ENCODE measurements at regions not wholly inside any gene's neighbourhood (a gene's known extent, or its start where the extent isn't known, plus 50 kb on each side); places are given as distances from the start of the nearest gene placed in this dataset.

GRCh38 chr1:4375812-4376211, 278.6 kb upstream of the AJAP1 start:
- Histone ChIP-seq H3K36me3 (no peaks in the 10 kb centered on the region), H3K9me3 (no peaks in the 10 kb centered on the region), H3K4me3 (no peak overlapping the region), H3K27ac (no peak overlapping the region), H3K4me1 (no peaks in the 10 kb centered on the region), H3K27me3 (no peaks in the 10 kb centered on the region)
- TF ChIP-seq, protein P1, sequence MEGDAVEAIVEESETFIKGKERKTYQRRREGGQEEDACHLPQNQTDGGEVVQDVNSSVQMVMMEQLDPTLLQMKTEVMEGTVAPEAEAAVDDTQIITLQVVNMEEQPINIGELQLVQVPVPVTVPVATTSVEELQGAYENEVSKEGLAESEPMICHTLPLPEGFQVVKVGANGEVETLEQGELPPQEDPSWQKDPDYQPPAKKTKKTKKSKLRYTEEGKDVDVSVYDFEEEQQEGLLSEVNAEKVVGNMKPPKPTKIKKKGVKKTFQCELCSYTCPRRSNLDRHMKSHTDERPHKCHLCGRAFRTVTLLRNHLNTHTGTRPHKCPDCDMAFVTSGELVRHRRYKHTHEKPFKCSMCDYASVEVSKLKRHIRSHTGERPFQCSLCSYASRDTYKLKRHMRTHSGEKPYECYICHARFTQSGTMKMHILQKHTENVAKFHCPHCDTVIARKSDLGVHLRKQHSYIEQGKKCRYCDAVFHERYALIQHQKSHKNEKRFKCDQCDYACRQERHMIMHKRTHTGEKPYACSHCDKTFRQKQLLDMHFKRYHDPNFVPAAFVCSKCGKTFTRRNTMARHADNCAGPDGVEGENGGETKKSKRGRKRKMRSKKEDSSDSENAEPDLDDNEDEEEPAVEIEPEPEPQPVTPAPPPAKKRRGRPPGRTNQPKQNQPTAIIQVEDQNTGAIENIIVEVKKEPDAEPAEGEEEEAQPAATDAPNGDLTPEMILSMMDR (IDR thresholded peaks at IDR 0.05) = no peak
- no peak for DNase-seq
- intact Hi-C loops (cut with DNase I) = no loop called here
- no peak for ATAC-seq

DNA sequence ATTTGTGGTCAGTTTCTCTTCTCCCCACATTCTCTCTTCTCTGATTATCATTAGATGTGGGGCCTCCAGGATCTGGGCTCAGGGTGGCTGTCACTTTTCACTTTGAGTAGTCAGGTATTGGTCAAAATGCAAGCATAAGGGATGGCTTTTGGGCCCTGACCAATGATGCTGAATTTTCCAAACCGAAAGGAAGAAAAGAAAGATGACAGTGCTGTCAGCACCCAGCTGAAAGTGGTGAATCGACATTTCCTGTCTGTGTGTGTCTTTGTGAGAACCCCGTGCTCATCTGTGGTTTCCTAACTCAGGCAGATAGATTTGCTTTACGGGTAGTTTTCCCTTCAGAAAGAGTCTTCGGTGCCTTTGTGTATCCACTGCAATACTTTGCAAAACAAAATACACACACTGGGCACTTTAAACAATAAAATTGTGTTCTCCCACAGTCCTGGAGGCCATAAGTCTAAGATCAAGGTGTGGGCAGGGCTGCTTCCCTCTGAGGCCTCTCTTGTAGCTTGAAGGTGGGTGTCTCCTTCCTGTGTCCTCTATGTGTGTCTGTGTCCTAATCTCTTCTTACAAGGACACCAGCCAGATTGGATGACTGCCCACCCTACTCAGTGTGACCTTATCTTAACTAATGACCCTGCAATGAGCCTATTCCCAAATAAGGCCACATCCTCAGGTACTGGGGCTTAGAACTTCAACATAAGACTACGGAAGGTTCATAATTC, 274.8 kb upstream of the AJAP1 start:
- DNase-seq (no peak), ATAC-seq (no peak)
- no peaks in the 10 kb centered on the region for H3K4me1 ChIP-seq
- TF ChIP-seq, protein P1 (IDR thresholded peaks at IDR 0.05) = no peak
- no peaks in the 10 kb centered on the region for H3K27me3 ChIP-seq
- no peak overlapping the region for H3K4me3 ChIP-seq
- H3K27ac ChIP-seq = no peak overlapping the region
- no peaks in the 10 kb centered on the region for H3K9me3 ChIP-seq
- H3K36me3 ChIP-seq = no peaks in the 10 kb centered on the region
- intact Hi-C loops (cut with DNase I) = no loop called here

- no peak for DNase-seq
- H3K4me3 ChIP-seq = no peak overlapping the region
- no peak for ATAC-seq
- no peaks in the 10 kb centered on the region for H3K36me3 ChIP-seq
- H3K27ac ChIP-seq = no peak overlapping the region
- TF ChIP-seq, protein P1 (IDR thresholded peaks at IDR 0.05) = no peak
- intact Hi-C loops (cut with DNase I) = no loop called here
- no peaks in the 10 kb centered on the region for H3K4me1 ChIP-seq
- no peaks in the 10 kb centered on the region for H3K9me3 ChIP-seq
- no peaks in the 10 kb centered on the region for H3K27me3 ChIP-seq
Observed at GRCh38 chr1:4380564-4381168, 273.7 kb upstream of the AJAP1 start.

GRCh38 chr1:4393191-4393590, 261.2 kb upstream of the AJAP1 start:
- Histone ChIP-seq H3K36me3 (no peaks in the 10 kb centered on the region), H3K4me3 (no peak overlapping the region), H3K27me3 (no peaks in the 10 kb centered on the region), H3K27ac (no peak overlapping the region), H3K4me1 (no peaks in the 10 kb centered on the region), H3K9me3 (peaks cover 11% of the 10 kb centered on the region)
- TF ChIP-seq, protein P1 (IDR thresholded peaks at IDR 0.05) = no peak
- ATAC-seq (no peak), DNase-seq (no peak)
- intact Hi-C loops (cut with DNase I) = no loop called here

- no peaks in the 10 kb centered on the region for H3K27me3 ChIP-seq
- ATAC-seq (no peak), DNase-seq (no peak)
- no peaks in the 10 kb centered on the region for H3K36me3 ChIP-seq
- intact Hi-C loops (cut with DNase I) = no loop called here
- TF ChIP-seq, protein P1 (IDR thresholded peaks at IDR 0.05) = no peak
- peaks cover 11% of the 10 kb centered on the region for H3K9me3 ChIP-seq
- H3K4me3 ChIP-seq = no peak overlapping the region
- no peak overlapping the region for H3K27ac ChIP-seq
- no peaks in the 10 kb centered on the region for H3K4me1 ChIP-seq
Observed at GRCh38 chr1:4394366-4394765, 260.0 kb upstream of the AJAP1 start.
